GM19035 (cell line): ENCODE measurements at regions not wholly inside any gene's neighbourhood (a gene's known extent, or its start where the extent isn't known, plus 50 kb on each side); places are given as distances from the start of the nearest gene placed in this dataset.

Experiments used
- ATAC-seq: cut with Tn5 transposase; IDR thresholded peaks from one replicate; pipeline ENCODE4 v1.9.1; 2021; ENCODE audit not compliant: unreplicated experiment

DNA sequence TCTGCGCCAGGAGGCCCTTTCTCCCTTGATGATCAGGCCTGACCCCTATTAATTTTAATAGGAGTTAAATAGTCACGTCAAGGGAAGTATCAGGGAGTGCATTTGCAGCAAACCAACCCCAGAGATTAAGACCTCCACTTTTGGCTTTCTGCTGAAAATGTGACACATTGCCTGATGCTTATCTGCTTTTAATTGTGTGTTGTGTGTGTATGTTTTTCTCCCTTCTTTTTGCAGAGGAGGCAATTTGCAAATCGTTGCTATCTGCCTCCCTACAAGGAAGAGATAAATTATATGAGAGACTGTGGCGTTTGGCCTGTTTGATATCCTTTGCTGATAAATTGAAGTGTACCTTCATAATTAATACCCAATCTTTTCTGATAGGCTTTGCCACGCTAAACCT lies 822.9 kb downstream of the VRK1 start:
- no peak for ATAC-seq

DNA sequence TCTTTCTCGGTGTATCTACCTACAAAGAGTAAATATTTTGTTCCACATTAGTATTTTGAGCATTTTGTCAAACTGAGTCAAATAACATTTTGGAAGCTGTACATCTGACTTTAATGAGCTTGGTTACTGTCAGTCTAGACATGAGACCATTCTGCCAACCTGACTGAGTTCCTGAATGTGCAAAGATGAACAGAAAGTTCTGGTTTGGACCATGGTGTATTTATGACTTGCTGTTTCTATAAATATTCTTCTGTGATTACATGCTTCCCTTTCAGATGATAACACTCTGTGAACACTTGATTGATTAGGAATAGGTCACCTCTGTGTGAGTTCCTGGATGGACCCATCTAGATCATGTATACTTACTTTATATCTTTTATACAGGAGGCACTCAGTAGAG lies 827.8 kb downstream of the VRK1 start:
- ATAC-seq = no peak

DNA sequence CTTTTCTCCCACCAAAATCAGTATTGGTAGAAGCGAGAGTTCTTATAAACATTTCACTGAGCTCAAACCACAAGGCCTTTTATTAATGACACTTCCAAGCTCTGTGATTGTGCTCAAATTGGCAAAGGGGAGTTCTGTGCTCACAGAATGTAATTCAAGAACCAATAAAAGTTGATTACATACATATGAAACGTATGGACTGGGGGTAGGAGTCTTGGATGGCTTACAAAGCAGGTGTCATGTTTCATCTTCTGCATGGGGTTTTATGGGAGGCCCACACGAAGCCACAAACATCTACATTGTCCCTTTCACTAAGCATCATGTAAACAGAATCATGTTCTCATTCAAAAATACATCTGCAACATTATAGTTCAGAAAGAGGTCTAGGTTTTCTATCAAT lies 828.3 kb downstream of the VRK1 start:
- no peak for ATAC-seq

DNA sequence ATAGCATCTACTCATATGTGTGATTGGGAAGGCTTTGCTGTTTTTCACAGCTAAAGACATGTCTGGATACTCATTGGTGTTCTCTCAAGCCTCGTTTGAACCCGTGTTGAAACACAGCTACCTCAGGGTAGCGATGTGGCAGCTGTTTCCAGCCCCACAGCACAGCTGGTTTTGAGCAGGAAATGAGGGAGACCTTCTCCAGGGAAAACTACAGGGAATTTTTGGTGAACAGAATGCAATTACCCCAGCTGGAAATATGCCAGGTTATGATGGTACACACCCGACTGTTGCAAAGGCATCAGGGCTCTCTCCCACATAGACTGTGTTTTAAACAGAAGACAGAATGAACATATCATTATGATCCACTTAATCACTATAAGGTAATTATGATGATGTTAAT lies 828.9 kb downstream of the VRK1 start:
- no peak for ATAC-seq

- ATAC-seq = no peak
Measured at GRCh38 chr14:97630249-97630648, 833.1 kb downstream of the VRK1 start.

- no peak for ATAC-seq
Measured at GRCh38 chr14:97633131-97633738, 836.1 kb downstream of the VRK1 start.

DNA sequence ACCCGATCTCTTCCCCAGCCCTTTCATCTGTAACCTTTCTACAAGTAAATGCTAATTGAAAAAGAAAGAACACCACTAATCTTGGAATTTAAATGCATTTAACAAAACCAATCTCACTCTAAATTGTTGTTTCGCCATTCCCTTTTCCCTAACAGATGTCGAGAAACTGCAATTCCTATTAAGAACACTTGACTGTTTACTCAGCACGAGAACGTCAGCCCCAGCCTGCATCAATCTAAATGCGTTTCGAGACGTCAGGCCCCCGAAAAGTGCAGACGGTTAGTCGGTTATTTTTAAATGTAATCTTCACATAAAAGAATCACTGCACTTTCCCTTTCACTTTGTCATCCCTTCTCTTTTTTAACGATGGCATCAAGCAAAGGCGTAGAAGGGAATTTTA lies 837.6 kb downstream of the VRK1 start:
- ATAC-seq = no peak

- ATAC-seq = no peak
Measured at GRCh38 chr14:97638864-97639263, 841.7 kb downstream of the VRK1 start.

DNA sequence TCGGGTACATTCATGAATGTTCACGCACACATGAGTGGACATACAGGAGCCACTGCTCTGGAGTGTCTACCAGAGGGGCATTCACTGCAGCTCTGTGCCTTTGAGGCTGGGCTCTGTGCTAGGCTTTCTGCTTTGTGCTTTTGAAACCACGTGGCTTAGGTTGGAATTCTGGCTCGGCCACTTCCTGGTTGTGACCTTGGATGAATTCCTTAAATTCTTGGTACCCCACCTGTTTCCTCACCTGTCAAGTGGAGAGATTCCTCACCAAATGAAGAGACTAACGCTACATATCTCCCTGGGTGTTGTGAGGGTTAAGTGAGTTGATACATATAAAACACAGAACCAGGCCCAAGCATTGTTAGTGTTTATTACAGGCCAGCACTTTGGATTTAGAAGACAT lies 842.8 kb downstream of the VRK1 start:
- ATAC-seq = no peak

- no peak for ATAC-seq
Measured at GRCh38 chr14:97641827-97642226, 844.6 kb downstream of the VRK1 start.

DNA sequence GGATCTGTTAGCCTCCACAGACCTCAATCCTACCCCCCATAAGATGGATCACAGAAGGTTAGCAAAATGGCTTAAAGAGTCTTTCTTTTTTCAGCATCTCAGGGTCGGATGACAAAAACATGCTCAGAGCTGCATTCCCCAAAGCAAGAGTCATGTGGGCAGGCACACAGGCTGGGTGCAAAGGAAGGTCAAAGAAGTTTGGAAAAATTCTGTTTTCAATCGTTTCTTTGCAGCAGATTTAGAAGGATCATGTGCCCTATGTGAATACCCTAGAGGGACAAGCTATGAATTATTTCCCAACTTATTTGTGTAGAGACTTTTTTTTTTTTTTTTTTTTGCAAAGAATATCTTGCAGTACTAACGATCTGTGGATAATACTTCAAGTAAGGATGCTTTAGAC lies 845.4 kb downstream of the VRK1 start:
- no peak for ATAC-seq

DNA sequence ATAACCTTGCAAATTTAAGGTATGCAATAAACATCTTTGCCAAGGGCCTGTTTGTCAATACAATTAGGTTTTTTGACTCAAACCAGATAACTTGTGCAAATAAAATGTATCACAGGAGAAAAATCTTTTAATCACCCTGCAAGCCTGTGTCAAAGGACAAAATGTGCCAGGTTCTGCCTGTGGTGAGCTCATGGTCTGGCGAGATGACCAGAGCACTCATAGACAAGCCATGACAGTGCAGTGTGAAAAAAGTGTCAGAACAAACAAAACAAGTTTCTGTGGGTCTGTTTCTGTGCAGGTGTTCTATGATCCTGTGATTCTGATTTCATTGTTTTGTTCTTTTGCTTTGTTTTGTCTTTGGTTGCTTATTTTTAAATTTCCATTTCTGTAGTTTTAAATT lies 847.2 kb downstream of the VRK1 start:
- ATAC-seq = no peak

GRCh38 chr14:97649752-97650151 lies 852.6 kb downstream of the VRK1 start:
- ATAC-seq = no peak

- ATAC-seq = no peak
Measured at GRCh38 chr14:97655169-97655948, 858.2 kb downstream of the VRK1 start.

DNA sequence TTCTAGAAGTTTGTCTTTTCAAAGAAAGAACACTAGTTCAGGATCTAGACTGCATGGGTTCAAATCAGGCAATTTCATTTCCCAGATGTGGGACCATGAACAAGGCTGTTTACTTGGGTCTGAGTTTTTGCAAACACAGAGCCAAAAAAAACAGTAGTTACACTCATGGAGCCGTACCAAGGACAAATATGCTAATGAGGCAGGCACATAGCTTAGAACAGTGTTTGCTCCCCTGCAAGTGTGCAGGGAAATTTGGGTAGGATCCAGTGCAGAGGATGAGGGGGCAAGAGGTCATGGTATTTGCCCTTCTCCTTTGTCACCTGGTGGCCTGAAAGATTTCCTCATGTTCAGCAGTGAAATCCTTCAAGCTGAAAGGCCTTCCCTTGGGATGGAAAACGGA lies 860.4 kb downstream of the VRK1 start:
- ATAC-seq = no peak

DNA sequence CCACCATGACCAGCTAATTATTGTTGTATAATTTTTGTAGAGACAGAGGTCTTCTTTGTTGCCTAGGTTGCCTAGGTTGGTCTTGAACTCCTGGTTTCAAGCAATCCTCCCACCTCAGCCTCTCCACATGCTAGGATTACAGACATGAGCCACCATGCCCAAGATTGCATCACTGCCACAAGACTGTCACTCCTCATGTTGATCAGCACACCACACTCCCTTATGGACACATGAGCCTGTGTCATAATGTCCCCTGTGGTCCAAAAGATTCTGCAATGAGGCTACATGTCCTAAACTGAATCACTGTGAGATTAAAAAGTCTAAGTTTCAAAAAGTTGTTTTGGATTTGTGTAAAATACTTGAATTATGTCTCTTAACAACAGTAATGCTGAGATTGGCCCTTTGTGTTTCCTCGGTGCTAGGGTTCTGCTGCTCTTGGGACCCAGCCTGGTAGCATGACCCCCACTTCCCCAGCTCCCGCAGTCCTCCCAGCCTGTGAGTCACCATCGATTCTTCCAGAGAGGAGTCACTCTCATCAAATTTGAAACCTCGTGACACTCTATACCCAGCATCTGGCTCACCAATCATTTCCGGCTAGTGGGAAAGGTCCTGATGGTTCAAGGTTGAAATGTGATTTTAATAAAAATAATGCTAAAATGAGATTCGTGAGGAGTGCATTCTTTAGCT lies 890.9 kb downstream of the VRK1 start:
- ATAC-seq = no peak

GRCh38 chr14:97688631-97689336 lies 891.6 kb downstream of the VRK1 start:
- no peak for ATAC-seq

DNA sequence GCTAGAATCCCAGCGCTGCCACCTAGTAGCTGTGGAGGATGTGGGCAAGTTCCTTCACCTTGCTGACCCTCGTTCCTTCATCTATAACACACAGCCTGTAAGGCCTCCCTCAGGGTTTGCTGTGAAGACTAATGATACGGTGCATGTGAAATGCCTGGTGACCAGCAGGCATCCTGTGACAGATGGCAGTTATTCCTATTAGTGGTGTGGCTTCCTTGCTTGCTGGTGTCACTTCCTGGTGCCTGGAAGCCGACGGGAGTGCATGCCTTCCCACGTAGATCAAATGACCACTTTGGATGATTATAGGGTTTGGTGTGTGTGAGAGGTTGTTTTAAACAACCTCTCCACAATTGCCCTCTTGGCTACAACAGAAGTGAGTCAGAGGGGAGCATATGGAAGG lies 894.9 kb downstream of the VRK1 start:
- no peak for ATAC-seq

GRCh38 chr14:97695456-97695981 lies 898.3 kb downstream of the VRK1 start:
- no peak for ATAC-seq

GRCh38 chr14:97697772-97698171 lies 900.6 kb downstream of the VRK1 start:
- no peak for ATAC-seq

DNA sequence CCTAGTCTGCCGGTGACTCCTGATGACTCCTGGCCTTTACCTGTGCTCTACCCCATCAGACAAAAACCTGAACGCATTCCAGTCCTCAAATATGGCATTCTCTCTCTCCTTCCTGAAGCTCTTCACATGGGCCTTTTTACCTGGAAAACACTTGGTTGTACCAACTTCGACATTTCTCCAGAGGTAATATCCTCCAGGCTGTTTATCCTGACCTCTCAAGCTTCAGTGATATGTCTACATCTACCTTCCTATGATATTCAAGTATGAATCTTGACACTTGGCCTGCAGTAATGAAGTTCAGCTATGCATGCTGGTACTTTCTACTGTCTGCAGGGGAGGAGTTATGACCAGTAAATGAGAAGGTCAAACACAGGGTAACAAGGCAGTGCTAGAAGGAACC lies 901.8 kb downstream of the VRK1 start:
- no peak for ATAC-seq
